ENCODE measurements at regions not wholly inside any gene's neighbourhood (a gene's known extent, or its start where the extent isn't known, plus 50 kb on each side); places are given as distances from the start of the nearest gene placed in this dataset.

DNA sequence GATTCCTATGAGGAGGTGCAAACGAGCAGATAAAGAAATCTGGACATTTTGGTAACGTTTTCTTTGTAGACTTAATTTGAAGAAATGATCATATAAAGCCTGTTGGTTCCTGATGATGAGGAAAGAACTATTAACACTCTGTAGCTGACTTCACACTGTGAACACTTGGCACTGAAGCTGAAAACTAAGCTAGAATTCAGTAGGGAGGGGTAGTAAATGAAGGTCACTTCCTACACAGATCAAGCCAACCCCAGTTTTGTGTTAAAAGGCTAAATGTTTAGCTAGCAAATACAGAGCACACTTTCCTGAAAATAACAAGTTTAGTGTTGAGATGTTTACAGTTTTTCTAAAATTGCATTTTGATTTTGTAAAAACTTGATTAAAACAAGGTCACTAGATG is 296.2 kb upstream of the PRDM1 start:
- no peak for DNase-seq
- intact Hi-C loops (cut with DNase I): no loop called here

DNA sequence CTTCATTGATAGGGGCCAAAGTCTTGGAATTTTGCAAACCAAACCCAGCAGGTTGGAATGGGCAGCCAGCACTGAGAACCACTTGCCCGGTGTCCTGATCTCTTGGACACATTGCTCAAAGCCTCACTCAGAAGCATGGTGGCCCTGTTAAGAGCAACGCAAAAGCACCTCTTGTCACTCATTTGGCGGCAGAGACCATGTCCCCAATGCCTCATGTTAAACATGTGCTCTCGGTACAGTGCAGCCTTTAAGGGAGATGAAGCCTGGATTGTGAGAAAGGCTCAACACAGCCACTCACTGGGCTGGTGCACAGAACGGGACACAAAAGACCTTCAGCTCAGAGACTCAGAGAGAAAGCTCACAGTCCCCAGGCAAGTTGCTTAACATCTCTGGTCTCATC is 298.4 kb upstream of the PRDM1 start:
- DNase-seq: no peak
- intact Hi-C loops (cut with DNase I): no loop called here

DNA sequence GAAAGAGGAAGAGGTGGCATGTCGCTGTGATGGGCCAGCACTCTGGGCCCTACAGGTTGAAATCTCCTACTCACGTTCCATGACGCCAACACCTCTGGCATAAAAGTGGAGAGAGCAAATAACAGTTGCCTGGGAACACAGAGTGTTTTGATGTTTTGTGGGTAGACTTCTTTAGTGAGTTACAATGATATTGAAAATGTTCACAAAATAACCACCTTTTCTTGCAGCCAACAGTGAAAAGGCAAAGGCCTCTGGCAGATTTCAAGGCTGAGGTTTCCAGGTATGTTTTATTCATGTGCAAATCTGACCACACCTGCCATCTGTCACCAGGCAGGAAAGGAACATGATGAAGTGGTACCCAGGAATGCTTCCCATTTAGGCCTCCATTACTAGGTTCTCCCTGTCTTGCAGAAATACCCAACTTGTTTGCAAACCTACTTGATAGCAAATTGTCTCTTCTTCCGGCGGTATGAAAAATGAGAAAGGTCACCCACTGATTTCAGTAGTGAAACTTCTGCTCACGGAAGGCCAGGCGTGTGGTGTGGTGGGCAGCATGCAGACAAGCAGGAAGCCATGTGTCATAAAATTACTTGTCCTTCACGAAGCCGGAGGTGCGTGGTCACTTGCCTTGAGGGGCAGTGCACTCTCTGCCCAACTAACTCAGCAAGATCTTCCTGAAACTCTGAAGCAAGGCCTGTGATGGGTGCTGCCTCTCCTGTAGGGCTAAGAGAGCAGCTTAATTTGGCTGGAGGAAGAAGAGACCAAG is 299.1 kb upstream of the PRDM1 start:
- DNase-seq: no peak

DNA sequence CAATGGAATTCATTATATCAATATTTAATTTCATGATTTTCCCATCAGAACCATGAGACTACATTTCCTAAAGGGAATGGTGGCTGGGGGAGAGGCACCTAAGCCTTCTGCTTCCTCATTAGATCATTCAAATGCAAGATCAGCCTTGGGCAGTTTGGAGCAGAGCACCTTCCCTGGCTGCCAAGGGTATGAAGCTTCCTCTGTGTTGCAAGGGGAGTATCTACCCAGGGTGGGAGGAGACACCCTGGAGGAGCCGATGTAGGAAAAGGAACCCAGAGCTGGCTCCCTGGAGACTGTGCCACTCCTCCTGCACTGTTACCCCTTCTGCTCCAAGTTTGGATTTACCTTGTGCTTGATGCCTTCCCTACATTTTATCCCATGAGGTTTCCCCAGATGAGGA is 299.7 kb upstream of the PRDM1 start:
- intact Hi-C loops (cut with DNase I): no loop called here
- no peak for DNase-seq

More for the DNA sequence above, 299.1 kb upstream of the PRDM1 start:
- intact Hi-C loops (cut with DNase I): no loop called here

DNA sequence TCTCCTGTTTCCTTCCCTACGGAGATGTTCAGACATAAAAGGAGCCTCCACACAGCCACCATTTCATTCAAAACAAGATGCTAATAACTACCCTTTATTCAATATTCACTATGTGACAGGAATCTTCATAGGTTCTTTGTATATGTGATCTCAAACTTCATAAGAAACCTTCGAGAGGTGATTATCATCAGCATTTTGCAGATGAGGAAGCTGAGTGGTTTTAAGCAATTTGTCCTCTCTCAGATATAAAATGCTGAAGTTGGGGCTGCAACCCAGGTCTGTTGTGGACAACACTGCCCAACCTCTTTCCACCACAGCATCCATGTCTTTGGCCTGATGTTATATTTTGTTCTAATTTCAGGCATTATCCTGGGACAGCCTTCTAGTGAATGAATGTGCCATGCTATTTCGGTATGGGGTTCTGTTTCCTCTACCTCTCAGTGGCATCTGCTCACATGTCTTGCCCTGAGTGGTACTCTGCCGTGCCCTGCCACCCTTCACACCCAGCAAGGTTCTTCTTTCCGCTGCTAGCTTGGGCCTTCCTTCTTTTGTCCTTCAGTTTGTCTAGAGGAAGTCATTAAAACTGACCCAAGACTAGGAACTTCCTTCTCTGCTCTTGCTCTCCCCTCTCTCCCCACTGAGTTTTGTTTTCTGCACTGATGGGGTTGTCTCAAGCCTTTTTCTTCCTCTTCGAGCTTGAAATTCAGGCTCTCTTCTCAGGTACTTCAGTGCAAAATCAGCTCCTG is 300.9 kb upstream of the PRDM1 start:
- peak in 5 of 42 donors; percentile 8 to 38 (median 30) for DNase-seq
- intact Hi-C loops (cut with DNase I): no loop called here

DNA sequence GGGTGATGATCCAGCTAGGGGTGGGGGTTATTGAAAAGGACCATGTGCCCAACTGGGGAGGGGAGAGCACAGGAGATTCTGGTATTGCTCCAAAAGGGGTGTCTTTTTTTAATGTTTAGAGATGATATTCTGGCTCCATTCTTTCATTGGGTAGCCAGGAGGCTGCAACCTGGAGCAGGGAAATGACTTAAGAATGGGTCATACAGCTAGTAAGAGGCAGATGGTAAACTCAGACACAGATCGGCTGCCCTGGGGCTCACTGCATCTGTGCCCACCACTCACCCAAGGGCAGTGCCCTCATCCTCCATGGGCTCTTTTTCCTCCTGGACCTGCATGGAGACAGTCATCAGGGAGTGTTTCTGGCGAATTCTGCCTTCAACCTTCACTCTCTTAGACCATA is 302.0 kb upstream of the PRDM1 start:
- no peak for DNase-seq
- intact Hi-C loops (cut with DNase I): no loop called here

DNA sequence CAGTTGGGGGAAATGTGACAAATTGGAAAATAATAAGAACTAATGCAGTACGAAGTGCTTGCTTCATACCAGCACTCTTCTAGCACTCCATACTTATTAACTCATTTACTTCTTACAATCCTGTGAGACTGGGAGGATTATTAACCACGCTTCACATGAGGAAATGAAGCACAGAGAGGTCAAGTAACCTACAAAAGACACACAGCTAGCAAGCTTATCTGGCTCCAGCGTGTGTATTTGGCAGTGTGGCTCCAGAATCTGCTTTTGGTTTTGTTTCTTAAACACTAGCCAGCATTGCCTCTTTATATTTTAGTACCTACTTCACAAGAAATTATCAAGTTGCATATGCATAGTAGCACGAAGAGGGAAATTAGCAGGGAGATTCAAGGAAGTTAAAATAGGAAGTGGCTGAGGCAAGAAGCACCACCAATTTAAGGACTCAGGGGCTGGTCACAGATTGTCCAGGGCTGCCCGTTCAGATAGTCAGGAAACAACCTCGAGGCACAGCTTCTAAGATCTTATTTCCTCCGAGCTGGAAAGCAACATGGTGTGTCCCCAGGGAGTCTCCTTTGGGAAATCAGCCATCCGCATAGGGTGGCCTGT is 302.7 kb upstream of the PRDM1 start:
- intact Hi-C loops (cut with DNase I): no loop called here
- no peak for DNase-seq

DNA sequence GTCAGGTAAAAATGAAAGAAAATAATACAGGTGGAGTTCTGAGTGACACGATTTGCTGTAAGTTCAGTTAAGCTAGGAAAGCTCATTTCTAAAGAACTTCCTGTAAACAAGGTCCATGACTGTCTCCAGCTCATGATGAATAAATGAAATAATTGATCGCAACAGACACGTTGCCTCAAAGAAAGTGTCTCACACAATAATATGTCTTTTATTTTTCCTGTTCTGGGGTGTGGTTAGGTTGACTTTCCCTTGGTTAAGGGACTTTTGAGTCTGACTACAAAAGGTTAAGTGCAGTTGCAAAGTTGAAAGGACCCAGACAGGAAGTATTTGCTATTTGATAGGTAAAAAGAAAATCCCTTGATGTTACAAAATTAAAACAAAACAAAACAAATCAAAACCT is 304.2 kb upstream of the PRDM1 start:
- intact Hi-C loops (cut with DNase I): no loop called here
- DNase-seq: no peak

DNA sequence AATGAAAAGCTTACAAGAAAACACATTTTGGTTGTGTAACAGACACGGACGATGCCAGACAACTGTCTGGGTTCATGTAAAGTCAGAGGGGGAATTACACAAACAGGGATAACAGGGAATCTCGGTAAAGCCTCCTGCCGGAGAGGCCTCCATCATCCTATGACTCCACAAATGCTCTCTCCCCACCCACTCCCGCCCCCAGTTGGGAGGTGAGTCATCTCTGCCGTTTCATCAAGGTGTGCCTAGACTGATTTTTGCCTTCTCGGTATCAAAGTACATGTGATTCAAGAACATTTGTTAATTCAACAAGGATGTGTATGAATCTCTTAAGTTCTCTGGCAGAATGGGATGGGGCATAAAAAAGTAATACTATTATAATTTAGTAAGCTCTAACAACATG is 304.9 kb upstream of the PRDM1 start:
- intact Hi-C loops (cut with DNase I): no loop called here
- DNase-seq: peak; percentile 32 to 90 (median 74)

DNA sequence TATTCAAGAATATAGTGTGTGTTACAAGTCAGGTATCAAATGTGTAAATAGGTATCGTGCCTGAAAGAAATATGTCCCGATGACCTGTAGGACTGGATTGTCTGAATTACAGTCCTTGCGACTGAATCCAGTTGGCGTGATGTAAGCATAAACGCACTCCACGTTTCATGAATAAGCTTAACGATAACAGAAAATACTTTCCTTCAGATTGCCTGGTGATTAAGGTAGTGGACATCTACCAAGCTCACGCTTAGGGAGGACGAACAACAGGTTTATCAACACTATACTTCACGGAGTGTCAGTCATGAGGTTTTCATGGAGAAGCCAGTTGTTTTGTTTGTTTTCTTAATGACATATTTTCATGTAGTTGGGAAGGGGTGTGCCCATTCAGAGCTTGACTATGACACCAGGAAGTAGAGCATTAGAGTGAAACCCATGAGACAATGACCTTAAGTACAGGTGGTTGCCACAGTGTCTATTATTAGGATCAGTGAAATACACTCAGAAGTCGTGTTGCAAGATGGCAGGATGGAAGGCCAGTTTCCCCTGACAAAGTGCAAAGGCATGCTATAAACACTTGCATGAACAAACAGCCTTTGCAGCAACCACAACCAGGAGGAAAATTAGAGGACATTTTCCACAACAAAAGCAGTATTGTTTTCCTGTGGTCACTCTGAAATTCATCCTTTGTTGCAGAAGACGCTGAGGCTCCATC is 305.8 kb upstream of the PRDM1 start:
- intact Hi-C loops (cut with DNase I): no loop called here
- no peak for DNase-seq

DNA sequence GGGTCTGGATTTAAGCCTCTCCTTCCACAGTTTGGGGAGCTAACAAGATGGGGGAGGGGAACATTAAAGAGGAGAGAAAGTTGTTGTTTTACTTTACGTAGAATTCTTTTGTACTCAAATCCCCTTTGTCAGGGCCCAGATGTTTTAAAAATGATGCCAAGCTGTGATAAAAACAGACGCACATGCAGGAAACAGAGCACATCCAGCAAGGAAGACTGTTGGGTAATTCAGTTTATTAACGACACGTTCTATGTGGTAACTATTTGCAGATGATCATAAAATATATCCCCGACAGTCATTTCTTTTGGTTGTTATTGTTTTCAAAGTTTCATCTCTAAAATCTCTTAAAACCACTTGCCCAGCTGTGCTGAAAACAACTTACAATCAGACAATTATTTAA is 307.0 kb upstream of the PRDM1 start:
- intact Hi-C loops (cut with DNase I): no loop called here
- no peak for DNase-seq

DNA sequence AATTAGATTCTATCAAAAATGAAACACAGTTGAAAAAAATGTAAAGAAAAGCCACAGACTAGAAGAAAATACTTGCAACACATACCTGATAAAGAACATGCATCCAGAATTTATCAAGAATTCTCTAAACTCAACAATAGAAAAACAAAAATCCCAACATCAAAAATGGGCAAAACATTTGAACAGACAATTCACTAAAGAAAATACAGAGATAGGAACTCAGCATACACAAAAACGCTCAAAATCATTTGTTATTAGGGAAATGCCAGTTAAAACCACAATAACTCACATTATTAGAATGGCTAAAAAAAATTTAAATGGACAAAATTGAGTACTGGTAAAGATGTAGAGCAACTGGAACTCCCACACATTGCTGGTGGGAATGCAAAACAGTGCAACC is 311.0 kb upstream of the PRDM1 start:
- DNase-seq: no peak
- intact Hi-C loops (cut with DNase I): no loop called here

DNA sequence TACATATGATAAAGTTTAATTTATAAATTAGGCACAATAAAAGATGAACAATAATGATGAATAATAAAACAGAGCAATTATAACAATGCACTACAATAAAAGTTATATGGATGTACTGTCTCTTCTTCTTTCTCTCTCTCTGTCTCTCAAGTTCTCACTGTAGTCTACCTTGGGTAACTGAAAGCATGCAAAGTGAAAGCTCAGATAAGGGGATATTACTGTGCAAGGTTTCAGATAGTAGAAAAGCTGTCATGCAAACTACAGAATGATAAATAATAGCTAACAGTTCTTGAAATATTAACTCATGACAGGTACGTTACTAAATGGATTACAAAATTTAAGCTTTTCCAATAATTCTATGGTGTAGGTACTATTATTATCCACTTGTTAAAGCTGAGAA is 311.9 kb upstream of the PRDM1 start:
- intact Hi-C loops (cut with DNase I): no loop called here
- no peak for DNase-seq

DNA sequence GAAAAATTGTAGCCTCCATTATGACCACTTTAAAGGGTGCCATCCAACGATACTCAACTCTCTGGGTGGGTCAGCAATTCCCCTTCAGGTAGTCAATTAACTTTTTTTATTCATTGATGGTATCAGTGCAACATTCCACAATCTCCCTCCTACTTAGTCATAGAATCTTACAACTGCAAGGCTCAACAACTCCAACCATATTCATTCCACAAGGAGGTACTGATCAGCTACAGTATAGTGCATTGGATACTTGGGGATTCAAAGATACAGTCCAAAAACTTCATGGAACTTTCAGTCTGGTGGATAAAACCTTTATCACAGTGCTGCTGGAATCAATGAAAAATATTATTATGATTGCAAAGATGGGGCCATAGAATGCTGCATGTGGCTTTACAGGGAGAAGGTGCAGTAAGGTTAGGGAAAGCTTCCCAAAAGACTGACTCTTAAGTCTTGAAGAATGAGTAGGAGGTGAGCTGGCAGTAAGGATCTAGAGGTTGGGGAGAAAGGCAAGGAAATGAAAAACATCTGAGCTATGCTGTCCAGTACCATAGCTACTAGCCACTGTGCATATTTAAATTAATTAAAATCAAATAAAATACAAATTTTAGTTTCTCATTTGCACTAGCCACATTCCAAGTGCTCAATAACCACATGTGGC is 314.7 kb upstream of the PRDM1 start:
- intact Hi-C loops (cut with DNase I): no loop called here
- DNase-seq: no peak

DNA sequence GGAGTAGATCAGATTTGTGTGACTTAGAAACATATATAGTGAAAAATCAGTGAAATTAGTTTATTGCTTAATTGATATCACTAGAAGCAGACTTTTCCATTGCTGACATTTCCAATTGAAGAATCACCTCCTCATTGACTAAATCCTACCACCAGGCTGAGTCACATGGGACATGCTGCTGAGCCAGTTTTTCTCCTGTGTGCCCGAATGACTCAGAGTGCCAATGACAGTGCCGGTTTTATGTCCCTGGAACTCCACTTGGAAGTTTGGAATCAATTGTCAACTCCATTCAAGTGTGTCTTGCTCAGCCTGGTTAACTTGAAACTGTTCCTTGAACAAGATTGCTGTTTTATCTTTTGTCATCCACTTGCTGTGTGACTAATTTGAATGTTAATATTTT is 316.1 kb upstream of the PRDM1 start:
- intact Hi-C loops (cut with DNase I): no loop called here
- no peak for DNase-seq

DNA sequence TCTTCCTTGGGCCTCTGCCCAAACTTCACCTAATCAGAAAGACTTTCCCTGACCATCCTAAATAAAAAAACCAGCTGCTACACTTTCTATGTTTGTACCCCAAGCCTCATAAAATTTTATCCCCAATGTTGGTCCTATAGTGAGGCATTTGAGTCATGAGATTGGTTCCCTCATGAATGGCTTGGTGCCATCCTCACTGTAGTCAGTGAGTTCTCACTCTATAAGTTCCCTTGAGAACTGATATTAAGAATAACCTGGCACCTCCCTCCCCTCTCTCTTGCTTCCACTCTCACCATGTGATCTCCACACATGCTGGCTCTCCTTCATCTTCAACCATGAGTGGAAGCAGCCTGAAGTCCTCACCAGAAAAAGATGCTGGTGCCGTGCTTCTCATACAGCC is 316.9 kb upstream of the PRDM1 start:
- intact Hi-C loops (cut with DNase I): no loop called here
- DNase-seq: no peak

DNA sequence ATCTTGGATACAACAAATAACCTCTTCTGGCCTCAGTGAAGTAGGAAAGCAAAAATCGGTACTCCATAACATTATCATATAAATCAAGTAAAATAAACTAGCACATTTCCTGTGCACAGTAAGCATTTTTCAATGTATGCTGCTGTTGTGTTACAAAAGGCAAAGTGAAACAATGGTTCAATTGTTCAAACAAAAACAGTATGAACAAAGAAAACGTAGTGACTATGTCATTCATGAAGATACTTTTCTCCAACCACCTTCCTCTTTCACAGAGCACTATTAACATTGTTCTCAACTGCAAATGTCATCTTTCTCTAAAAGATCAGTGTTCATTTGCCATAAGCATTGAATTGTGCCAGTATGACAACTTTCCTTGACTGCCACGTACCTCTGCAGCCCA is 318.6 kb upstream of the PRDM1 start:
- DNase-seq: no peak
- intact Hi-C loops (cut with DNase I): no loop called here

DNA sequence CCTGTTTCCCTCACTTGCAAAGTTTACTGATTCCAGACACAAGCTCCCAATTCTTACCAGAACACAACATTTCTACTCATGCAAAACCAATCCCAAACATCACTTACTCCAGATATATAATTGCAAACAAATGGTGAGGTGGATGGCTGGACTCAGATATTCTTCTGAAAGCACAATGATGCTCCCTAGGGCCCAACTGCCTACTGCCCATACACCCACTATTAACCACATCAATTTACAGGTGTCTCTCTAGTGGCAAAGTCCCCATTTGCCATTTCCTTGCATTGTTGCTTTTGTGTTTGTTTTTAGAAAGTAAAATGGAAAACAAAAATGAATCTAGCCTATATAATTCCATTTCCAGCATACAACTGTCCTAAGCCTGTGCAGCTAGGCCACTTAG is 320.9 kb upstream of the PRDM1 start:
- DNase-seq: no peak
- intact Hi-C loops (cut with DNase I): no loop called here

DNA sequence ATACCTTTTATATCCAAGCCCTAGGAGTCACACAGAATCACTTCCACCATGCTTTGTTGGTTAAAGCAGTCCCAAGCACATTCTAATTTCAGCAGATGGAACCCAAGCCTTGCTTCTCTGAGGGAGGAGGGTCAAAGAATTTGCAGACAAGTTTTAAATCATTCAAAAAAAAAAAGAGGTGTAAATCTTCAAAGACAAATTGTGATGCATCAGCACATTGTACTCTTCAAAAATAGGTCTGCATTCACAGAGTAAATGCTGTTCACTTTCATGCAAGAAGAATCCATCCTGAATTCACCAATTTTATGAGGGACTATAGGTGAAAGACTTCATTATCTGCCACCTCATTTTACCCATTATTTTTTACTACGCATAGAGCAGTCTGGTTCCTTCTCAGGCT is 321.8 kb upstream of the PRDM1 start:
- intact Hi-C loops (cut with DNase I): no loop called here
- DNase-seq: no peak

DNA sequence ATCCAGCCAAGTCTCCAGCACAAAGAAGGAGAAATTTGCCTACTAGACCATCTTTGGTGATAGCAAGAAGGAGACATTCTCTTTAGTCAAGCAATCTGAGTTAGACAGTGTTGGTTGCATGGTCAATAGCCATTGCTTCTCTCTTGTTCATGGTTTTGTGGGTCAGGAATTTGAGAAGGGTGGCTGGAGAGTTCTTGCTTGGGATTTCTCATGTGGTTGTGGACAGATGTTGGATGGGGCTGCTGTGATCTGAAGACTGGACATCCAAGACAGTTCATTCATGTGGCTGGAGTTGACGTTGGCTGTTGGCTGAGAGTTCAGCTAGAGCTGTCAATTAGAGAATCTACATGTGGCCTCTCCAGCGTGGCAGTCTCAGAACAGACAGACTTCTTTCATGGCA is 322.3 kb upstream of the PRDM1 start:
- no peak for DNase-seq
- intact Hi-C loops (cut with DNase I): no loop called here

Measured in head of caudate nucleus (tissue), 42 donors.